HG03342 (cell line): ENCODE measurements at regions not wholly inside any gene's neighbourhood (a gene's known extent, or its start where the extent isn't known, plus 50 kb on each side); places are given as distances from the start of the nearest gene placed in this dataset.

Source experiments
- ATAC-seq: cut with Tn5 transposase; IDR thresholded peaks from one replicate; pipeline ENCODE4 v1.9.1; 2021; ENCODE audit warnings: mild to moderate bottlenecking, moderate library complexity; ENCODE audit not compliant: unreplicated experiment

DNA sequence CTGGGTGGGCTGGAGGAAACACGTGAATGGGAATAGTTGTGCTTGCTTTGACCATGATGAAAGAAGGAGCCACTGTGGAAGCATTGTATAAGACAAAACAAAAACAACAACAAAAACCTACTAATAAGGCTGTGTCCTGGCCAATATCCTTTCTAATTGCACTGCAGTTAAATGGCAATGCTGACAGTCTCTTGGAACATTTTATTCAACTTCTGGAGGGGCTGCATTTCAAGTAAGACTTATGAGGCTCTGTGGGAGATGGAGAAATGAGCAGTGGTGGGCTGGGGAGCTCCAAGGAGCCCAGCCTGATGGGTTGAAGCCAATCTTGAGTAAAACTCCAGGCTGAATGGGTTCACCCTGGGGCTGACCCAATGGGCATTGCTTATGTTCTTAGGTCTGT, 99.8 kb upstream of the ROPN1 start:
- no peak for ATAC-seq

DNA sequence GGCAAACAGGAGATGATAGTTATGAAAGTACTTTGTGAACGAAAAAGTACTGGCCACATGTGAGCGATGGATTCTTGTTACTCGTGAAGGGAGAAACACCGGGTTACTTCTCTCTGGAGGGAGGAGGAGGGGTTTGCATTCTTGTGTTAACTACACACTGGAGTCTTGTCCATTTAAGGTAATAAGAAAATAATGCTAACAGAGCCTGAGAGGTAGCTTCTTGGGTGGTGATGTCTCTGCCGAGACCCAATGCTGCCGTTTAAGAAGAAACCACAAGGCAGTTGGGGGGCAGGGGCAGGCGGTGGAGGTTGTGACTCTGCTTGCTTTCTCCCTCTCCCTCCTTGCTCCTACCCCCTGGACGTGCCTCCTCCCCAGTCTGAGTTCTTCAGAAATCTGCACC, 100.9 kb upstream of the ROPN1 start:
- ATAC-seq, result no peak

DNA sequence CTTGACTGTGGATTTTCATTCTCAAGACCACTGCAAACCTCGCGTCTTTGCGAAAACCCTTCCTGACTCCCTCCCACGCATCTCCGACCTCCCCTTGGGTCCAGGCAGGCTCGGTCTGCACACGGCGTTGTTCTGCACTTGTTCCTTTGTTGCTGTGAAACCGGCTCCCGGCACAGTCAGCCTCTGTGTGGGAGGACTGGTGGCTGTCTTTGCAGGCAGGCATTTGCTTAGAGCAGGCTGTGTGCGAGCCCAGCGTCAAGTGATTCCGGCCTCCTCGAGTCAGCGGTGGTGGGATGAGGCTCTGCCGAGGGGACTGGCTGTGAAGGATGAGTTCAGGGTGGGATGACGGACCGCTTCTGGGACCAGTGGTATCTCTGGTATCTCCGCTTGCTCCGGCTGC, 102.6 kb upstream of the ROPN1 start:
- no peak for ATAC-seq

- ATAC-seq, result no peak
Observed at GRCh38 chr3:124097362-124098131, 105.6 kb upstream of the ROPN1 start.

DNA sequence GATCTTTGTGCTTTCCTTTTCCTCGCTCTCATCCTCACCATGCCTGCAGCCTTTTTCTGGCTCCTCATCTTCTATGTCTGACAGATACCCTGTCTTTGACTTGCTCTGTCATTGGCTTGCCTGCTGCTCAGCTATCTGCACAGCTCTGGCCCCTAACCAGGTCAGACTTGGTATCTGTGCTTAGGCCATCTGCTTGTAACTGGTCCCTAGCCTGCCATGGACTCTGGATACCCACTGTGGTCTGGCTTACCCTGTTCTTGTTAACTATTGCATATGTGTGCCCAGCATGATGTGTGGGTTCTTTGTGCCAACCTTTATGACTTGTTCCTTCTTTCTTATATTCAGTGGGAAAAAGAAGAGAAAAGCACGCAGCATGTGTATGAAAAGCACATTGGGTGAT, 109.7 kb upstream of the ROPN1 start:
- no peak for ATAC-seq

GRCh38 chr3:124107104-124107890, 115.4 kb upstream of the ROPN1 start:
- no peak for ATAC-seq

GRCh38 chr3:124108446-124108845, 116.5 kb upstream of the ROPN1 start:
- ATAC-seq, result no peak

GRCh38 chr3:124113485-124113884, 121.6 kb upstream of the ROPN1 start:
- no peak for ATAC-seq

DNA sequence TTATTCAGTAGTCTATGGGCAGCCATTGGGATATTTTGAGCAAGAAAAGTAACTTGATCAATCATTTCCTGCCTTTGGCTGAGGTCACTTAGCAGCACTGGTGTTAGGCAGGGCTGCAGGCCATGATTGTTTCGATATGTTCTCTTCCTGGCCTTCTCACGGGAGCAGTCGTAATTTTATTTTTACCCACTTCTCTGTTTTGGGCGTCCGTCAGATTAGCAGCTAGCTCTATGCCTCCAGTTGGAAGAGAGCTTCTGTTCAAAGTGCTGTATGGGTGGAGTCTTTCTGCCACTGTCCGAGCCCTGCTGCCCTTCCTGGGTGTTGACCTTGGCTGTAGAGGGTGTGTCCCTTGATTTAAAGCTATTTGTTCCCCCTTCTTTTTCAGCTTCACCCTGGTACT, 123.4 kb upstream of the ROPN1 start:
- no peak for ATAC-seq

DNA sequence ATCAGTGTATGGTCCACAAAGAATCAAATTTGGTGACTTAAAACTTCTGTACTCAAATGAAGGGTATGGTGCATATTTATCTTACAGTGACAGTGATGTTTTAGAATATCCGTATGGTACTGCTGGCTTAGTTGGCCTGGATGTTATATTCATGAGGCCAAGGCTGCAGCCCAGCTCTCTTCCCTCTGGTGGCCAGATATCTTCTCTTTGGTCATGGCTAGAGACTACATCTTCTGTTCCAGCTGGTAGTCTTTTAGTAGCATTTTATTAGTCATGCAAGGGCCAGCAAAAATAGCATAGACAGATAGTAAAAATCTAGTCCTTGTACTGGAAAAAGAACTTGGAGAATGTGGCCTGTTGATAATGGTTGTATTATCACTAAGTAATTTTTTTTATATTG, 124.0 kb upstream of the ROPN1 start:
- no peak for ATAC-seq

GRCh38 chr3:124116906-124117305, 125.0 kb upstream of the ROPN1 start:
- ATAC-seq, result no peak

GRCh38 chr3:124117486-124117885, 125.6 kb upstream of the ROPN1 start:
- no peak for ATAC-seq

- no peak for ATAC-seq
Observed at GRCh38 chr3:124118397-124118796, 126.5 kb upstream of the ROPN1 start.

- ATAC-seq, result no peak
Observed at GRCh38 chr3:124119056-124119716, 127.3 kb upstream of the ROPN1 start.

DNA sequence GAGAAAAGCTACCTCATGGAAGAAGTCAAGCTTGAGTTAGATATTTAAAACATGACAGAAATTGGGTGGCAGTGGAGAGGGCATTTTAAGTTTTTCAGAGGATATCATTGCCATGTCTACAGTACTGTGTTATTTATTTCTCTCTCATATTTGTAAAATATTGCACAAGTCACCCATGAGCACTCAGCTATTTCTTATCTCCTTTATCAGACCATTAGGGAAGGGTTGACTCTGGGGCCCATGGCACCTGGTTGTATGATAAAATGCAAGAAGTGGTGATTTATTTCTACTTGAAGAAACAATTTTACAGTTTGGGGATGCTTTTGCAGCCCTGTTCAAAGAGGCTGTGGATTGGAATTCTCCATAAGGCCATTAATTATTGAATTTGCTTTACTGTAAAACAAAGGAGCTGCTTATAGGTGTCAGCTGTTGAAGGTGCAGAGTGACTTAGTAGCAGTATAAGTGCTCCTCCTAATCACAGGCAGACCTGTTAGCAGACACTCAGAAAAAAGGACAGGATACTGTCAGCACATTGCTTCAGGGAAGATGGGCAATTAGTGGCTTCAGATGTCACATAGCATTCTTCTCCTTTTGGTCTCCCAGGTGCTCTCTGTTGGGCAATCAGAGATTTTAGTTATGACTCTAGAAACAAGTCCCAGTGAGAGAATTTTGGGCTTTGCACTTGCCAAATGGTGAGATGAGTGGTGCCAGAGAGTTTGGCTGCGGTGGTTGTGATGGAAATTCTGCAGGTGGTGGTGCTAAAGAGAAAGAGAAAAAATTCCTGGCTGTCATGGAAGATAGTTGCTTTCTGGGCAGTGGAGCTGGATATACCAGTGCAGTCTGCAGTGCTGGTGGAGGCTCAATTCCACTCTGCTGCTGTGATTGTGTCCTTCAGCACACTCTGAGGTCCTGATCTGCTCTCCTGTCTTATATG, 129.7 kb upstream of the ROPN1 start:
- ATAC-seq, result no peak

- no peak for ATAC-seq
Observed at GRCh38 chr3:124125315-124125714, 133.4 kb upstream of the ROPN1 start.

GRCh38 chr3:124126436-124127023, 134.6 kb upstream of the ROPN1 start:
- no peak for ATAC-seq

DNA sequence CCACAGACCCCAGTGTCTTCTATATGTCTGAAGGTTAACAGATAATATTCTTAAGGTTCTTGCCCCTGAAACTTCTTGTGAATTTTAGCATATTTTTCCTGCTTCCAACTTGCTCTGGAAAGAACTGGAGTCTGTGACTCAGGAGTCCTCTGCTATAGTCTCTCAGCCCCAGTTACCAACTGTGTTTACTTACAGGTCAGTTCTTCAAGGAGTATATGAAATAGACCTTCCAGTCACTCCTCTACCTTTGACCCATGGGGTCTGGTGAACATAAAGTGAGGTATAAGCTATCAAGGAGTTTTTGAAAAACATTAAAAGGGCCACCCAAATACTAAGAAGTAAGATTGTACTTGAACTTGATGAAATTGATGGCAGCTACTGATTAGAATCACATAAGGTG, 139.2 kb upstream of the ROPN1 start:
- no peak for ATAC-seq

DNA sequence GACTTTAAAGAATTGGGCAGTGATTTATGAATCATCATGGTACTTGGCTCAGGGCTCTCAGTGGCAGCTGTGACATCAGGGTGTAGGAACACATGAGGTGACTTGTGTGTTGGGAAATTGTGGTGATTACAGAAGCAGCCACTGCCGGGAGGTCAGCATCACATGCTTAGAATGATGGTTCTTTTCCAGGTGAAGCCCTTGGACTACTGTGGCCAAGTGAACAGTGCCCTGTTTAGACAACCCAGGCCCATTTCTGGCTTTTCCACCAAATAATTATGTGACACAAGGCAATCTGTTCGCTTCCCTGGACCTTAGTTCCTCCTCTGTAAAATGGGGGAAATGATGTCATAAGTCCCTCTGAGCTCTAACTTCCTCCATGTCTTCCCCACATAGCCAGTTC, 139.7 kb upstream of the ROPN1 start:
- ATAC-seq, result no peak

- ATAC-seq, result no peak
Observed at GRCh38 chr3:124132813-124133212, 140.9 kb upstream of the ROPN1 start.
